Spinal cord (tissue), 9 donors: ENCODE measurements at regions not wholly inside any gene's neighbourhood (a gene's known extent, or its start where the extent isn't known, plus 50 kb on each side); places are given as distances from the start of the nearest gene placed in this dataset.
A peak's percentile ranks its signal among the peaks of the same experiment; 100 is the strongest.

Source experiments
- DNase-seq, 6 donors: peaks; one replicate each; pipeline versions ENCODE4 v3.0.0 to v3.0.0-alpha.2; 2013 to 2015; ENCODE audit warnings: low spot score in 6 of 6, low read depth in 4 of 6
- H3K27ac ChIP-seq: one replicate; pipeline ENCODE4 v1.5.1; 2013; ENCODE audit warnings: low read depth, low read length, control low read depth
- H3K27me3 ChIP-seq: one replicate; pipeline ENCODE4 v1.6.1; 2013; ENCODE audit warnings: low read length; ENCODE audit not compliant: control insufficient read depth, insufficient read depth
- H3K36me3 ChIP-seq: one replicate; pipeline ENCODE4 v1.6.1; 2013; ENCODE audit warnings: low read length; ENCODE audit not compliant: control insufficient read depth, insufficient read depth
- H3K4me1 ChIP-seq: one replicate; pipeline ENCODE4 v1.6.1; 2013; ENCODE audit warnings: low read length; ENCODE audit not compliant: control insufficient read depth, insufficient read depth
- H3K4me3 ChIP-seq: one replicate; pipeline ENCODE4 v1.5.1; 2013; ENCODE audit warnings: low read depth, low read length, control low read depth
- H3K9me3 ChIP-seq: one replicate; pipeline ENCODE4 v1.6.1; 2013; ENCODE audit warnings: low read length; ENCODE audit not compliant: control insufficient read depth, insufficient read depth
- WGBS: methylation state at CpG from one replicate; pipeline ENCODE4 v1.1.5; 2013; ENCODE audit warnings: missing lambda C conversion rate; ENCODE audit not compliant: insufficient coverage; 5-methylcytosine and 5-hydroxymethylcytosine counted together
- donor health status: healthy.

DNA sequence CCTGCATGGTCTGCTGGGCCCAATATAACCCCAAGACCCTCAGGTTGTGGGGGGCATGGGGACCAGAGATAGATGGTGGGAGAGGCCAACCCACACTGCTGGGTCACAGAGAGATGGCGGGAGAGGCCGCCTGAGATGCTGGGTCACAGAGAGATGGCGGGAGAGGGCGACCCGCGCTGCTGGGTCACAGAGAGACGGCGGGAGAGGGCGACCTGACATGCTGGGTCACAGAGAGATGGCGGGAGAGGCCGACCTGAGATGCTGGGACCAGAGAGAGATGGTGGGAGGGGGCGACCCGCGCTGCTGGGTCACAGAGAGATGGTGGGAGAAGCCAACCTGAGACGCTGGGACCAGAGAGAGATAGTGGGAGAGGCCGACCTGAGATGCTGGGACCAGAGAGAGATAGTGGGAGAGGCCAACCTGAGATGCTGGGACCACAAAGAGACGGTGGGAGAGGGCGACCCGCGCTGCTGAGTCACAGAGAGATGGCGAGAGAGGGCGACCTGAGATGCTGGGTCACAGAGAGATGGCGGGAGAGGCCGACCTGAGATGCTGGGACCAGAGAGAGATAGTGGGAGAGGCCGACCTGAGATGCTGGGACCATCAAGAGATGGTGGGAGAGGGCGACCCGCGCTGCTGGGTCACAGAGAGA is 133.2 kb downstream of the DLL1 start:
- Histone ChIP-seq H3K27me3 (no peaks in the 10 kb centered on the region), H3K4me3 (no peak overlapping the region), H3K27ac (no peak overlapping the region), H3K4me1 (peaks cover 18% of the 10 kb centered on the region), H3K9me3 (no peaks in the 10 kb centered on the region), H3K36me3 (no peaks in the 10 kb centered on the region)
- DNase-seq: no peak
- WGBS: 87% methylated on average over 28 of the region's 28 CpGs

DNA sequence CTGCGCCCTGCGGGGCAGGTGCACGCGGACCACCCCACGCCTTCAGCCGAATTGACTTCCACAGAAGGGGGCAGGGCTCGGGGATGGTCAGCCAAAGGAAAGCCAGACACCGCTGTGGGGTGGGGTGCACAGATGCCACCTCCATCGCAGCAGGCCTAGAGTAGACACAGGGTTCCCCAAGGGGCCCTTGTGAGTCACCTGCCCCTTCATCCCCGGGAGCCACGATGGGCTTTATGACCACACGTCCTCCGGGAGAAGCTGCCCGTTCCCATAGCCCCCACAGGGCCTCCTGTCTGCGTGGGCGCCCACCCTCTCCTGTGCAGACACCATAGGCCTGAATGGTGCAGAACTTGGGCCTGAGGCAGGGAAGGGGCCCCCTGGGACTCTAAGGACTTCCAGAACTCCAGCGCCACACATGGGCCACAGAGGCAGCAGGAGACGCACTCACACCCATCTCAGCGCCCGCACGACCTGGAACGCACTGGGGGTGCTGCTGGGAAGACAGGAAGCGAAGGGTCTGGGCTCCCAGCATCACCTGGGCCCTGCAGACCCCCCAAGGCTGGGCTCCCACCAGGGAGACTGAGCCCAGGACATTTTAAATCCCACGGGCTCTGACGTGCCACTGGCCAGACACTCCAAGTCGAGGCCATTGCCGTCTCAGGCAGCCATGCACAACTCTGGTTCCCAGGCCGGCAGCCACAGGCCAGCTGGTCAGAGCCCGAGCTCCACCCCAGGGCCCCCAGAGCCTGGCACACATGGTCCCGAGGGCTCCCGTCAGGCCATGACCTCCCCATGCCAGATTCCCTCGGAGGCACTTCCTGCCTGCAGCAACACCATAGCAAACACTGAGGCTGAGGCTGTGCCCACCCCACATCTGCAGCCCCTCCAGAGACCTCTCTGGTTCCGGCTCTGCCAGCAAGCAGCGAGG is 134.2 kb downstream of the DLL1 start:
- H3K27me3 ChIP-seq: peaks cover 2% of the 10 kb centered on the region
- no peak overlapping the region for H3K4me3 ChIP-seq
- peaks cover 28% of the 10 kb centered on the region for H3K4me1 ChIP-seq
- no peak for DNase-seq
- 83% methylated on average over 34 of the region's 34 CpGs for WGBS
- no peak overlapping the region for H3K27ac ChIP-seq
- no peaks in the 10 kb centered on the region for H3K9me3 ChIP-seq
- H3K36me3 ChIP-seq: no peaks in the 10 kb centered on the region

DNA sequence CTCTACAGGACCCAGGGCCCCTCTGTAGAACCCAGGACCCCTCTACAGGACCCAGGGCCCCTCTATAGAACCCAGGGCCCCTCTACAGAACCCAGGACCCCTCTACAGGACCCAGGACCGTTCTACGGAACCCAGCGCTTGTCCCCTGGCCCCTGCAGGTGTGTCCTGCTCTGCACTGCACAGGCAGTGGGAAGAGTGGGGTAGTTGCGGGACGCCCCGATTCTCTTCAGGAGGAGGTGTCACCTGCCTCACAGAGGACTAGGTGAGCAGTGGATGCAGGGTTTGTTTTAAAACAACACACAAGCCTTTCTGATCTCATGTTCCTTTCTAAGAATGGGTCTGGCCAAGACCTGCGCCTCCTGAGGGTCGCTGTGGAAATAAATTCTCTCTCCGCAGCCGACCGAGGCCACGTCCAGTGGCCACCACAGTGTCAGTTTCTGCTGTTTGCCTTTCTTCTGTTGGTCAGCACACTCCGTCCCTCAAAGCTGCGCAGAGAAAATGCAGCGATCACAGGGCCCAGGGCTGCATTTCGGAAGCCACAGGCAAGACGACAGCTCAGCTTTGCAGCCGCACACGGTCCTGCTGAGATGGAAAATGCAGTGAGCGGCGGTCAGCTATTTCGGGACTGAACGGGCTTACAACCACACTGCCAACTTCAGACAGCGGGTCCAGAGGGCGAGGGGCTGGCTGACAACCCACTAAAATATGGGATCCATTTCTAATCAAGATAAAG is 135.2 kb downstream of the DLL1 start:
- no peaks in the 10 kb centered on the region for H3K9me3 ChIP-seq
- H3K36me3 ChIP-seq: no peaks in the 10 kb centered on the region
- H3K4me3 ChIP-seq: no peak overlapping the region
- peaks cover 2% of the 10 kb centered on the region for H3K27me3 ChIP-seq
- 79% methylated on average over 21 of the region's 25 CpGs for WGBS
- no peak overlapping the region for H3K27ac ChIP-seq
- peak in 1 of 6 donors; percentile 24 for DNase-seq
- peaks cover 38% of the 10 kb centered on the region for H3K4me1 ChIP-seq

DNA sequence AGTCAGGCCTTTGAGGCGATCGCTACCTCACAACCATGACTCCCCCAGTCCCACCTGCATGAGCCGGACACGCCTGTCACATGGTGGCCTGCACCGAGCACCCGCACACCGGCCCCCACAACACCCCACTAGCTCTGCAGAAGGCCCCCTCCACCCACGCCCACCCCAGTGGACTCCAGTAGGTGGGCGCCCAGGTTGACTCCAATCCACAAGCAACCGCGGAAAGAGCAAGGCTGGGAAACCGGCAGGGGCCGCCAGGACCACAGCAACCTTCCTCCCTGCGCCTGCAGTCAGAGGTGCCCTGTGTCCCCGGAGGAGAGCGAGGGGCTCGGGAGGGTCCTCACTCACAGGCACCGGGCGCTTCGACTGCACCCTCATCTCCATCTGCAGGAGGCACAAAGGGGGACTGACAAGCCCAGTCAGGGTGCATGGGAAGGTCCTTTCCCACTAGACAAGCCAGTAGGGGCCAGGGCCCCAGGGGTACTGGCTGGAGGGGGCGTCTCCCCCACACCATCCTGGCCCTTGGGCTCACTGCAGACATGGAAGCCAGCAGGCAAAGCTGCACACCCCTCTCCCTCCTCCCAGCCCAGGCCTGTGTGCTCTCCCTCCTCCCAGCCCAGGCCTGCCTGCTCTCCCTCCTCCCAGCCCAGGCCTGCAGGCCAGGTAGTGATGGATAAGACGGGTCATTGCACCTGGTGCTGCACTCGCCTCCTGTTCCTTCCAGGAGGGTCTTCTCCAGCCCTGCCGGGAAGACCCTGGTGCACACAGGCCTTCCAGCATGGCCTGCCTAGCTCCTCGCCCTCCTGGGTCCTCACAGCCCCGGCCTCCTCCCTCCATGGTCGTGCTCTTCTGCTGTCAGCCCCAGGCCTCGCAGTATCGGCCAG is 137.2 kb downstream of the DLL1 start:
- H3K4me3 ChIP-seq: no peak overlapping the region
- WGBS: 87% methylated on average over 28 of the region's 29 CpGs
- H3K9me3 ChIP-seq: no peaks in the 10 kb centered on the region
- H3K27ac ChIP-seq: peak overlapping the region; percentile 84
- H3K36me3 ChIP-seq: no peaks in the 10 kb centered on the region
- H3K4me1 ChIP-seq: peaks cover 45% of the 10 kb centered on the region
- H3K27me3 ChIP-seq: peaks cover 2% of the 10 kb centered on the region
- DNase-seq: no peak

DNA sequence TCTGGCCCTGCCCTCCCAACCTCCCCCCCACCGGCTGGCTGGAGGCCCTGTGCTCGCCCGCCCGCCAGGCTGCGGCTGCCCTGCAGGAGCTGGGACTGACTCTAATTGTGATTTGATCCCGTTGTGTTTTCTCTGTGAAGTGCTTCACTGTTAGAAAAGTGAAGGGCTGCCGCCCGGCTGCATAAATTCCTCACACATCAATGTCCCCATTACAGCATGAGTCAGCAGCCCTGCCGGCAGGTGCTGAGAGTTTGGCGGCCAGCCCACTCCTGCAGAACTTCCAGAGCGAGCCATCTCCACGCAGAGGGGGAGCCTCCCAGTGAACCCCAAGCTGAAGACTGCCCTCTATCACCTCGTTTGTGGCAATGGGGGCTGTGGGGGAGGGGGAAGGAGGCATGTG is 137.9 kb downstream of the DLL1 start:
- H3K27me3 ChIP-seq: peaks cover 2% of the 10 kb centered on the region
- no peaks in the 10 kb centered on the region for H3K9me3 ChIP-seq
- DNase-seq: peak in 2 of 6 donors; percentile 73 to 80
- peaks cover 50% of the 10 kb centered on the region for H3K4me1 ChIP-seq
- peak overlapping the region; percentile 84 for H3K27ac ChIP-seq
- no peaks in the 10 kb centered on the region for H3K36me3 ChIP-seq
- WGBS: 10% methylated on average over 2 of the region's 13 CpGs
- no peak overlapping the region for H3K4me3 ChIP-seq

DNA sequence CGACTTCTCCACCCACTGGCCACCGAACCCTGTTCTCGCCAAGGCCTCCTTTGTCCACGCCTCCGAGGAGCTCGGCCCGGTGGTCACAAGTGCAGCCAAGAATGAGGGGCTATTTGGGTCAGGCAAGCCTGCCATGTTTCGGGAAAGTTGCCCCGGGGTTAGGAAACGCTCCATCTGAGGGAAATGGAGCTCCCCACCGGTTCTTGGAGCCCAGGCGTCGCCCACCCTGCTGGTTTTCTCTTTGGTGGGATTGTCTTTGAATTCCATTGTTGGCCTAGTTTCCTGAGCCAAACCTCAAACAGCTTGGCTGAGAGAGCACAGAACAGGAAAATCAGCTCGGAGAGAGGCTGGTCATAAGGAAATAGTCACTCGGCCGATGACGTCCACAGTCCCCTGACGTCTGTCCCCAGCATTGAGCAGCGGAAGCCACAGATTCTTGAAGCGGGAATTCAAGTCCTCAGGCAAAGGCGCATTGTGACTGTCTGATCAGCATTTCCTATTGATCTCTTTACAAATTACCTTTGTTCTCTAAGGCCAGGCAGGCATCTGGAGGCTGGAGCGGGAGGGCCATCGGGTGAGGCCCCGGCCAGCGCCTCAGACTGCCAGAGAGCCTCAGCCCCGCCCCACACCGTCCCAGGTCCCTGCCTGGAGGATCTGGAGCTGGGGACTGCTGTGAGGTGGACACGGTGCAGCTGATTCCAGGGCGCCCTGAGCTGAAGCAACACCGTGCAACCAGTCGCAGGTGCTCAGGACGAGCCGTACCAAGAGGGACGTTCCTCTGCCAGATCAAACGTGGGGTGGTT is 138.6 kb downstream of the DLL1 start:
- DNase-seq: peak in 2 of 6 donors; percentile 46 to 77
- whole genome bisulfite sequencing: 36% methylated on average over 33 of the region's 35 CpGs
- Histone ChIP-seq H3K4me1 (peaks cover 57% of the 10 kb centered on the region), H3K36me3 (no peaks in the 10 kb centered on the region), H3K27ac (peak overlapping the region; percentile 84), H3K9me3 (no peaks in the 10 kb centered on the region), H3K27me3 (peaks cover 2% of the 10 kb centered on the region), H3K4me3 (no peak overlapping the region)

DNA sequence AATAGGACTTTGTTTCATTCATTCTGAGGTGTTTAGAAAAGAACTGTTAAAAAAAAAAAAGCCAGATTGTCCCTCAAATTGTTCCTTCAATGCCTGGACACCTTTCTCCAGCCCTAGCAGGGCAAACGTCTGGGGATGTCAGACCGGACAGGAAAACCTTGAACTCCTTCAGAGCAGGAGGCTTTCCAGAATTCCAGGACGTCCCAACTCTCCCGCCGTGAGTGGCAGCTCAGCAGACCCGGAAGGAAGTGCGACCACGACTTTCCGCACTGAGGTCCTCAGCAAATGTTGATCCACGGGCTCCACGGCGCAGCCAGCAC is 139.1 kb downstream of the DLL1 start:
- Histone ChIP-seq H3K27ac (peak overlapping the region; percentile 81), H3K4me3 (no peak overlapping the region), H3K4me1 (peaks cover 62% of the 10 kb centered on the region), H3K36me3 (no peaks in the 10 kb centered on the region), H3K9me3 (no peaks in the 10 kb centered on the region), H3K27me3 (peaks cover 2% of the 10 kb centered on the region)
- DNase-seq: no peak
- 54% methylated on average over 12 of the region's 12 CpGs for WGBS

DNA sequence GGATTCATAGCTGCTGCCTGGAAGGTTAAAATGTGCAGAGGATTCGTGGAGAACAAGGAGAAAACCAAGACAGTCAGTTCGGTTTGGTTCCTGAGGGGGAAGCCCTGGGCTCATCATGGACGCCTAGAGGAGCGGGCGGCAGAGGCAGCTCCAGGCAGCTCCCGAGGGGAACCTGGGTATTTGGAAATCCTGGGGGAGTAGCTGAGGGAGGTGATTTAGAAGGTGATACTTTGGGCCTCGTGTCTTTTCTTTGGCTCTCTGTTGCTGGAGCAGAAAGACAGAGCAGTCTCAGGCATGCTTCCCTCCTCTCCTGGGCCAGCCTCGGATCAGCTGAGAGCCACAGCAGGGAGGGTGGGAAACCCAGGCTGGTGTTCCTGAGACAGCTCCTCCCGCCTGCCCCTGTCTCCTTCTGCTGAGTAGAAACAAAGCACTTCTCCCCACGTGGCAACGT is 139.5 kb downstream of the DLL1 start:
- peak in 2 of 6 donors; percentile 57 to 68 for DNase-seq
- peaks cover 66% of the 10 kb centered on the region for H3K4me1 ChIP-seq
- no peaks in the 10 kb centered on the region for H3K36me3 ChIP-seq
- H3K4me3 ChIP-seq: no peak overlapping the region
- peak overlapping the region; percentile 81 for H3K27ac ChIP-seq
- 44% methylated on average over 8 of the region's 11 CpGs for WGBS
- no peaks in the 10 kb centered on the region for H3K9me3 ChIP-seq
- H3K27me3 ChIP-seq: peaks cover 2% of the 10 kb centered on the region
